Neural cell (in vitro differentiated cells): ENCODE measurements at regions not wholly inside any gene's neighbourhood (a gene's known extent, or its start where the extent isn't known, plus 50 kb on each side); places are given as distances from the start of the nearest gene placed in this dataset.
"Not testable (repeated sequence)": the region's sequence is repeated elsewhere in the genome, so short reads cannot be mapped to it uniquely, and the experiment has no call there.

Source experiments
- H2AFZ ChIP-seq: fragments of 200-600, 300-800 bp; sonication (generic), shearing (Covaris generic); 2 replicates; pipeline ENCODE4 v1.6.0; 2014; ENCODE audit warnings: low read depth, mild to moderate bottlenecking, antibody characterized with exemption, low read length, moderate library complexity
- H3F3A ChIP-seq: fragments of 200-600 bp; shearing (Covaris generic); 2 replicates; pipeline ENCODE4 v1.6.1; 2016; ENCODE audit warnings: mild to moderate bottlenecking, moderate library complexity, mixed read lengths, antibody characterized with exemption, low read length; ENCODE audit not compliant: insufficient read depth, poor library complexity, severe bottlenecking
- H3K27ac ChIP-seq: fragments of 200-600, 300-800 bp; sonication (generic), shearing (Covaris generic); 2 replicates; pipeline ENCODE4 v1.5.1; 2014; ENCODE audit warnings: mild to moderate bottlenecking, low read length, moderate library complexity
- H3K27me3 ChIP-seq: fragments of 300-800, 200-600 bp; sonication (generic), shearing (Covaris generic); 2 replicates; pipeline ENCODE4 v1.6.0; 2014; ENCODE audit warnings: mild to moderate bottlenecking, low read depth, low read length, moderate library complexity; ENCODE audit not compliant: insufficient read depth
- H3K36me3 ChIP-seq: fragments of 300-800, 200-600 bp; sonication (generic), shearing (Covaris generic); 2 replicates; pipeline ENCODE4 v1.5.1; 2014; ENCODE audit warnings: mild to moderate bottlenecking, antibody characterized with exemption, low read length, moderate library complexity; ENCODE audit not compliant: insufficient read depth
- H3K4me2 ChIP-seq: fragments of 300-800, 200-600 bp; sonication (generic), shearing (Covaris generic); 2 replicates; pipeline ENCODE4 v1.6.0; 2014; ENCODE audit warnings: mild to moderate bottlenecking, low read length
- H3K4me3 ChIP-seq: fragments of 300-800, 200-600 bp; sonication (generic), shearing (Covaris generic); 2 replicates; pipeline ENCODE4 v1.5.1; 2014; ENCODE audit warnings: mild to moderate bottlenecking, low read length, moderate library complexity
- H3K79me2 ChIP-seq: fragments of 200-600 bp; shearing (Covaris generic); replicated peaks from 2 replicates; pipeline ENCODE4 v1.6.0; 2014; ENCODE audit warnings: mild to moderate bottlenecking, low read length, moderate library complexity; ENCODE audit not compliant: insufficient read depth
- H3K9ac ChIP-seq: fragments of 300-800, 200-600 bp; sonication (generic), shearing (Covaris generic); 2 replicates; pipeline ENCODE4 v1.6.1; 2016; ENCODE audit warnings: mild to moderate bottlenecking, low read length, mixed read lengths
- H3K9me2 ChIP-seq: fragments of 200-600 bp; shearing (Covaris generic); 2 replicates; pipeline ENCODE4 v1.6.1; 2016; ENCODE audit warnings: mild to moderate bottlenecking, low read length, mixed read lengths; ENCODE audit not compliant: insufficient read depth
- H3K9me3 ChIP-seq: fragments of 200-600, 300-800 bp; sonication (generic), shearing (Covaris generic); 2 replicates; pipeline ENCODE4 v1.6.1; 2016; ENCODE audit warnings: mild to moderate bottlenecking, mixed run types, low read length, moderate library complexity, mixed read lengths
- H4K20me1 ChIP-seq: fragments of 200-600 bp; shearing (Covaris generic); 2 replicates; pipeline ENCODE4 v1.6.1; 2016; ENCODE audit warnings: mild to moderate bottlenecking, mixed run types; ENCODE audit not compliant: insufficient read depth
- EP300 ChIP-seq: fragments of 450-650 bp; conservative IDR thresholded peaks from 2 replicates; pipeline ENCODE4 v1.6.1; 2014; ENCODE audit warnings: antibody characterized with exemption, mild to moderate bottlenecking, moderate library complexity; ENCODE audit not compliant: poor library complexity, severe bottlenecking
- EZH2 ChIP-seq: fragments of 200-600, 300-800 bp; shearing (Covaris generic), sonication (generic); IDR thresholded peaks from 2 replicates; pipeline ENCODE4 v1.6.1; 2014; ENCODE audit warnings: antibody characterized with exemption, low read length, borderline replicate concordance, mild to moderate bottlenecking; ENCODE audit not compliant: insufficient read depth, poor library complexity, severe bottlenecking
- MXI1 ChIP-seq: fragments of 450-650 bp; conservative IDR thresholded peaks from 2 replicates; pipeline ENCODE4 v1.6.1; 2014; ENCODE audit warnings: antibody characterized with exemption, mild to moderate bottlenecking; ENCODE audit not compliant: poor library complexity, severe bottlenecking
- POLR2AphosphoS5 ChIP-seq: IDR thresholded peaks from 2 replicates; pipeline ENCODE4 v1.6.1; 2012
- RAD21 ChIP-seq: fragments of 450-650 bp; conservative IDR thresholded peaks from 2 replicates; pipeline ENCODE4 v1.6.1; 2014; ENCODE audit warnings: antibody characterized with exemption, mild to moderate bottlenecking, moderate library complexity
- SMC3 ChIP-seq: fragments of 450-650 bp; conservative IDR thresholded peaks from 2 replicates; pipeline ENCODE4 v1.6.1; 2014; ENCODE audit warnings: antibody characterized with exemption, mild to moderate bottlenecking, moderate library complexity; ENCODE audit not compliant: poor library complexity
- TAF1 ChIP-seq: IDR thresholded peaks from 2 replicates; pipeline ENCODE4 v1.6.1; 2012; ENCODE audit warnings: low read depth
- TF ChIP-seq, protein P1 (sequence below): IDR thresholded peaks from 2 replicates; pipeline ENCODE4 v1.6.1; 2012; ENCODE audit warnings: borderline replicate concordance
- TF ChIP-seq, protein P2 (sequence below): fragments of 450-650 bp; IDR thresholded peaks from 2 replicates; pipeline ENCODE4 v1.5.1; 2014; ENCODE audit warnings: antibody characterized with exemption, mild to moderate bottlenecking, moderate library complexity; ENCODE audit not compliant: poor library complexity, severe bottlenecking

- H3K79me2 ChIP-seq: no peaks in the 10 kb centered on the region
- no peak overlapping the region for H3K4me2 ChIP-seq
- H3K27ac ChIP-seq: peak overlapping the region; percentile 5
- no peak overlapping the region for H3K4me3 ChIP-seq
- H3K36me3 ChIP-seq: no peaks in the 10 kb centered on the region
- H3K9ac ChIP-seq: no peak overlapping the region
- H4K20me1 ChIP-seq: no peaks in the 10 kb centered on the region
- H3K9me3 ChIP-seq: no peaks in the 10 kb centered on the region
- H3F3A ChIP-seq: no peaks in the 10 kb centered on the region
- H3K9me2 ChIP-seq: no peaks in the 10 kb centered on the region
- H2AFZ ChIP-seq: no peak overlapping the region
- H3K27me3 ChIP-seq: no peaks in the 10 kb centered on the region
- TF ChIP-seq RAD21 (no peak), MXI1 (no peak), EP300 (no peak), POLR2AphosphoS5 (no peak), EZH2 (no peak)
- TF ChIP-seq, protein P1, sequence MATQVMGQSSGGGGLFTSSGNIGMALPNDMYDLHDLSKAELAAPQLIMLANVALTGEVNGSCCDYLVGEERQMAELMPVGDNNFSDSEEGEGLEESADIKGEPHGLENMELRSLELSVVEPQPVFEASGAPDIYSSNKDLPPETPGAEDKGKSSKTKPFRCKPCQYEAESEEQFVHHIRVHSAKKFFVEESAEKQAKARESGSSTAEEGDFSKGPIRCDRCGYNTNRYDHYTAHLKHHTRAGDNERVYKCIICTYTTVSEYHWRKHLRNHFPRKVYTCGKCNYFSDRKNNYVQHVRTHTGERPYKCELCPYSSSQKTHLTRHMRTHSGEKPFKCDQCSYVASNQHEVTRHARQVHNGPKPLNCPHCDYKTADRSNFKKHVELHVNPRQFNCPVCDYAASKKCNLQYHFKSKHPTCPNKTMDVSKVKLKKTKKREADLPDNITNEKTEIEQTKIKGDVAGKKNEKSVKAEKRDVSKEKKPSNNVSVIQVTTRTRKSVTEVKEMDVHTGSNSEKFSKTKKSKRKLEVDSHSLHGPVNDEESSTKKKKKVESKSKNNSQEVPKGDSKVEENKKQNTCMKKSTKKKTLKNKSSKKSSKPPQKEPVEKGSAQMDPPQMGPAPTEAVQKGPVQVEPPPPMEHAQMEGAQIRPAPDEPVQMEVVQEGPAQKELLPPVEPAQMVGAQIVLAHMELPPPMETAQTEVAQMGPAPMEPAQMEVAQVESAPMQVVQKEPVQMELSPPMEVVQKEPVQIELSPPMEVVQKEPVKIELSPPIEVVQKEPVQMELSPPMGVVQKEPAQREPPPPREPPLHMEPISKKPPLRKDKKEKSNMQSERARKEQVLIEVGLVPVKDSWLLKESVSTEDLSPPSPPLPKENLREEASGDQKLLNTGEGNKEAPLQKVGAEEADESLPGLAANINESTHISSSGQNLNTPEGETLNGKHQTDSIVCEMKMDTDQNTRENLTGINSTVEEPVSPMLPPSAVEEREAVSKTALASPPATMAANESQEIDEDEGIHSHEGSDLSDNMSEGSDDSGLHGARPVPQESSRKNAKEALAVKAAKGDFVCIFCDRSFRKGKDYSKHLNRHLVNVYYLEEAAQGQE: no peak
These were observed 156.1 kb upstream of the G2E3 start for GRCh38 chr14:30402846-30403245.

DNA sequence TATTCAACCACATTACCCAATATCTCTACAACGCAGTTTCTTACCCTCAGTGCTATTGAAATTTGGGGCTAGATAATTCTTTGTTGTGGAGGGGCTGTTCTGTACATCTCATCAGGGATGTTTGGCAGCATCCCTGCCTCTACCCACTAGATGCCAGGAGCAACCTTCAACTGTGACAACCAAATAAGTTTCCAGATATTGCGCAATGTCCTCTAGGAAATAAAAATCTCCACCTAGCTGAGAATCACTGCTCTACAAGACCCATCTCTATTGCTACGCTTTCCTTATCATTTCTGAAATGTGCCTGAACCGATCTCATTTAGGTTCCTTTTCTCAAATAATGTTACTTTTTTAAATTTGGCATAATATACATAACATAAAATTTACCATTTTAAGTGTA lies 155.2 kb upstream of the G2E3 start:
- Histone ChIP-seq H3K79me2 (no peaks in the 10 kb centered on the region), H3F3A (no peaks in the 10 kb centered on the region), H3K9me2 (no peaks in the 10 kb centered on the region), H2AFZ (no peak overlapping the region), H3K4me2 (no peak overlapping the region), H3K4me3 (no peak overlapping the region), H3K27me3 (no peaks in the 10 kb centered on the region), H3K36me3 (no peaks in the 10 kb centered on the region), H3K27ac (no peak overlapping the region), H3K9ac (no peak overlapping the region), H3K9me3 (no peaks in the 10 kb centered on the region), H4K20me1 (no peaks in the 10 kb centered on the region)
- no peak for TF ChIP-seq MXI1
- TF ChIP-seq TAF1: no peak
- TF ChIP-seq, protein P2, sequence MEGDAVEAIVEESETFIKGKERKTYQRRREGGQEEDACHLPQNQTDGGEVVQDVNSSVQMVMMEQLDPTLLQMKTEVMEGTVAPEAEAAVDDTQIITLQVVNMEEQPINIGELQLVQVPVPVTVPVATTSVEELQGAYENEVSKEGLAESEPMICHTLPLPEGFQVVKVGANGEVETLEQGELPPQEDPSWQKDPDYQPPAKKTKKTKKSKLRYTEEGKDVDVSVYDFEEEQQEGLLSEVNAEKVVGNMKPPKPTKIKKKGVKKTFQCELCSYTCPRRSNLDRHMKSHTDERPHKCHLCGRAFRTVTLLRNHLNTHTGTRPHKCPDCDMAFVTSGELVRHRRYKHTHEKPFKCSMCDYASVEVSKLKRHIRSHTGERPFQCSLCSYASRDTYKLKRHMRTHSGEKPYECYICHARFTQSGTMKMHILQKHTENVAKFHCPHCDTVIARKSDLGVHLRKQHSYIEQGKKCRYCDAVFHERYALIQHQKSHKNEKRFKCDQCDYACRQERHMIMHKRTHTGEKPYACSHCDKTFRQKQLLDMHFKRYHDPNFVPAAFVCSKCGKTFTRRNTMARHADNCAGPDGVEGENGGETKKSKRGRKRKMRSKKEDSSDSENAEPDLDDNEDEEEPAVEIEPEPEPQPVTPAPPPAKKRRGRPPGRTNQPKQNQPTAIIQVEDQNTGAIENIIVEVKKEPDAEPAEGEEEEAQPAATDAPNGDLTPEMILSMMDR: no peak
- no peak for TF ChIP-seq POLR2AphosphoS5
- TF ChIP-seq EP300: no peak
- TF ChIP-seq, protein P1: no peak
- no peak for TF ChIP-seq RAD21
- no peak for TF ChIP-seq SMC3
- TF ChIP-seq EZH2: no peak

DNA sequence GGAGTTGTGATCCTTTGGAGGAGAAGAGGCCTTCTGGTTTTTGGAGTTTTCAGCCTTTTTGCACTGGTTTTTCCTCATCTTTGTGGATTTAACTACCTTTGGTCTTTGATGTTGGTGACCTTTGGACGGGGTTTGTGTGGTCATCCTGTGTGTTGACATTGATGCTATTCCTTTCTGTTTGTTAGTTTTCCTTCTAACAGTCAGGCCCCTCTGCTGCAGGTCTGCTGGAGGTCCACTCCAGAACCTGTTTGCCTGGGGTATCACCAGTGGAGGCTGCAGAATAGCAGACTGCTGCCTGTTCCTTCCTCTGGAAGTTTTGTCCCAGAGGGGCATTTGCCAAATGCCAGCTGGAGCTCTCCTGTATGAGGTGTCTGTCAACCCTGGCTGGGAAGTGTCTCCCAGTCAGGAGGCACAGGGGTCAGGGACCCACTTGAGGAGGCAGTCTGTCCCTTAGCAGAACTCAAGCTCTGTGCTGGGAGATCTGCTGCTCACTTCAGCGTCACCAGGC lies 149.4 kb upstream of the G2E3 start:
- H3K27me3 ChIP-seq, H3K9me3 ChIP-seq, H4K20me1 ChIP-seq, H3K36me3 ChIP-seq, H3K4me2 ChIP-seq, H3K79me2 ChIP-seq, H3K4me3 ChIP-seq, H3K9me2 ChIP-seq, H3F3A ChIP-seq, H2AFZ ChIP-seq, H3K9ac ChIP-seq, H3K27ac ChIP-seq: not testable (repeated sequence)
